BE2C (cell line): ENCODE measurements at regions not wholly inside any gene's neighbourhood (a gene's known extent, or its start where the extent isn't known, plus 50 kb on each side); places are given as distances from the start of the nearest gene placed in this dataset.

Source experiments
- DNase-seq: peaks from one replicate; pipeline ENCODE4 v3.0.0-alpha.2; 2020
- H3K27me3 ChIP-seq: fragments of 250-450 bp; sonication (Bioruptor Pico); 2 replicates; pipeline ENCODE4 v1.5.1; 2020; ENCODE audit warnings: mild to moderate bottlenecking
- H3K36me3 ChIP-seq: fragments of 250-450 bp; sonication (Bioruptor Pico); 2 replicates; pipeline ENCODE4 v1.5.1; 2020; ENCODE audit warnings: mild to moderate bottlenecking
- H3K4me1 ChIP-seq: fragments of 250-450 bp; sonication (Bioruptor Pico); 2 replicates; pipeline ENCODE4 v1.5.1; 2020
- H3K4me3 ChIP-seq: 2 replicates; pipeline ENCODE4 v1.5.1; 2011; ENCODE audit warnings: low read depth, low read length
- H3K9me3 ChIP-seq: fragments of 250-450 bp; sonication (Bioruptor Pico); 2 replicates; pipeline ENCODE4 v1.5.1; 2020
- CTCF ChIP-seq: IDR thresholded peaks from 2 replicates; pipeline ENCODE4 v1.5.1; 2012; ENCODE audit warnings: mild to moderate bottlenecking, low read depth, low read length

DNA sequence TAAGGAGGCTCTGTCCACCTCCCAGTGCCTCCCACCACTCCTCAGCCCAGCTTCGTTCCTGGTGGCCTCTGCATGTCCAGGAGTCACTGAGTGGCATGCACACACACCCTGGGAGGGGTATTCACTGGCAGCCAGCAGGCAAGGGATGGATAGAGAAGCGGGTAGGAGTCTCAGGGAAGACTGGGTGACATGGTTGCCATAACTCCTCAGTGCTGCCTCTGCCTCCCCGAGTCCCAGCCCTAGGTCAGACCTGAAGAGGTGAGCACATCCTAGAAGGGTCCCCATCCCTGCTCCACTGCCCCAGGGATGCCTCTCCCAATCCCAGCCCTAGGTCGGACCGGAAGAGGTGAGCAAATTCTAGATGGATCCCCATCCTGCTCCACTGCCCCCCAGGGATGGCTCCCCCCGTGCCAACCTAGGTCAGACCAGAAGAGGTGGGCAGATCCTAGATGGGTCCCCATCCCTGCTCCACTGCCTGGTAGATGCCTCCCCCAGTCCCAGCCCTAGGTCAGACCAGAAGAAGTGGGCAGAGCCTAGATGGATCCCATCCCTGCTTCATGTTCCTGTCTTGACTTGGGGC, 197.0 kb downstream of the IRF8 start:
- Histone ChIP-seq H3K27me3 (no peaks in the 10 kb centered on the region), H3K36me3 (no peaks in the 10 kb centered on the region), H3K4me1 (peaks cover 9% of the 10 kb centered on the region; the same call in 1 of the 2 replicates), H3K9me3 (no peaks in the 10 kb centered on the region), H3K4me3 (no peak overlapping the region)
- no peak for TF ChIP-seq CTCF
- DNase-seq: no peak

GRCh38 chr16:86096850-86097249, 197.9 kb downstream of the IRF8 start:
- peaks cover 13% of the 10 kb centered on the region for H3K4me1 ChIP-seq
- no peaks in the 10 kb centered on the region for H3K36me3 ChIP-seq
- H3K4me3 ChIP-seq: no peak overlapping the region
- no peak for DNase-seq
- H3K9me3 ChIP-seq: no peaks in the 10 kb centered on the region
- no peaks in the 10 kb centered on the region for H3K27me3 ChIP-seq
- TF ChIP-seq CTCF: no peak

DNA sequence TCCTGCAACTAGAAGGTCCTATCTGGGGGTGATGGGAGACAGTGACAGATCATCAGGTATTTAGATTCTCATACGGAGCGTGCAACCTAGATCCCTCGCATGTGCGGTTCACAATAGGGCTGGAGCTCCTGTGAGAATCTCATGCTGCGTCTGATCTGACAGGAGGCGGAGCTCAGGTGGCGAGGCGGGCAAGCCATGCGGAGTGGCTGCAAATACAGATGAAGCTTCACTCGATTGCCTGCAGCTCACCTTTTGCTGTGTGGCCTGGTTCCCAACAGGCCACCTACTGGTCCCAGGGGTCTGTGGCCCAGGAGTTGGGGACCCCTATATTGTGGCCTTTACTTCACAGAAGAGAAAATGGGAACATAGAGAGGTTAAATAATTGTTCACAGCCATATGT, 200.4 kb downstream of the IRF8 start:
- Histone ChIP-seq H3K36me3 (no peaks in the 10 kb centered on the region), H3K27me3 (no peaks in the 10 kb centered on the region), H3K9me3 (no peaks in the 10 kb centered on the region), H3K4me1 (peaks cover 14% of the 10 kb centered on the region), H3K4me3 (no peak overlapping the region)
- no peak for TF ChIP-seq CTCF
- DNase-seq: no peak

DNA sequence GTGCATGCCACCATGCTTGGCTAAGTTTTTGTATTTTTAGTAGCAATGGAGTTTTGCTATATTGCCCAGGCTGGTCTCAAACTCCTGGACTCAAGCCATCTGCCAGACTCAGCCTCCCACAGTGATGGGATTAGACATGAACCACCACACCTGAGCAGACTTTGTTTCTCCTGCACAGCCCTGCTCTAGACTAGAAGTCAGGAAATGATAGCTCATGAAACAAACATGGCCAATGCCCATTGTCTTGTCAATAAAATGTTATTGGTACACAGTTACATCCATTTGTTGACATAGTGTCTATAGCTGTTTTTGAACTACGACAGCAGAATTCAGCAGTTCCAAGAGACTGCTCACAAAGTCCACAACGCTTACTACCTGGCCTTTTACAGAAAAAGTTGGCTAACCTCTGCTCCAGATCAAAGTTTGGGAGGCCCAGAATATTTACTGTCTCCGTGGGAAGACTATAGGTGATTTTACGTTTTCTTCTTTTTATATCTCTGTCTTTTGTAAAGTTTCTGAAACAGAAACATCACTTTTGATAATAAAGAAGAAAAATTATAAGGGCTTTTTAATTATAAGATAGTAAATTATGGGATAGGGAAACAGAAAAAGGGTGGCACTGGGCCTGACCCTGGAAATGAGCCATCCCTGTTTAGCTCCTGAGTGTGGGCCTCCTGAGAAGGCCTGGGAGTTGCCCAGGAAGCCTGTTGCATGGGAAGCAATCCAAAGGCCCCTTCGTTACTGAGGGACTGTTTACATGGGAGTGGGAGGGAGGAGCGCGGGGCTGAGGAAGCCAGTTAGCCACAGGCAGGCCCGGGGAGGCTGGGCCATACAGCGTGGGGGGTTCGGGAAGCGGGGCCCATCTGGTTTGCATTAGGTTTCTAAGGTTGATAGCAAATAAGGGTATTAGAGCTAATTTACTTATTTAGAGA, 201.5 kb downstream of the IRF8 start:
- H3K36me3 ChIP-seq: no peaks in the 10 kb centered on the region
- H3K4me1 ChIP-seq: peaks cover 14% of the 10 kb centered on the region
- peak; percentile 90 for DNase-seq
- TF ChIP-seq CTCF: no peak
- H3K4me3 ChIP-seq: peak overlapping the region; percentile 33
- no peaks in the 10 kb centered on the region for H3K27me3 ChIP-seq
- H3K9me3 ChIP-seq: no peaks in the 10 kb centered on the region

- peak; percentile 61 for DNase-seq
- Histone ChIP-seq H3K9me3 (no peaks in the 10 kb centered on the region), H3K4me3 (peak overlapping the region; percentile 33), H3K36me3 (no peaks in the 10 kb centered on the region), H3K27me3 (no peaks in the 10 kb centered on the region), H3K4me1 (peaks cover 14% of the 10 kb centered on the region)
- TF ChIP-seq CTCF: no peak
These were observed 202.4 kb downstream of the IRF8 start for GRCh38 chr16:86101137-86101896.
